HG02885 (cell line): ENCODE measurements at regions not wholly inside any gene's neighbourhood (a gene's known extent, or its start where the extent isn't known, plus 50 kb on each side); places are given as distances from the start of the nearest gene placed in this dataset.

ENCODE experiments used
- ATAC-seq: cut with Tn5 transposase; IDR thresholded peaks from one replicate; pipeline ENCODE4 v1.9.1; 2021; ENCODE audit warnings: mild to moderate bottlenecking; ENCODE audit not compliant: unreplicated experiment, poor library complexity

DNA sequence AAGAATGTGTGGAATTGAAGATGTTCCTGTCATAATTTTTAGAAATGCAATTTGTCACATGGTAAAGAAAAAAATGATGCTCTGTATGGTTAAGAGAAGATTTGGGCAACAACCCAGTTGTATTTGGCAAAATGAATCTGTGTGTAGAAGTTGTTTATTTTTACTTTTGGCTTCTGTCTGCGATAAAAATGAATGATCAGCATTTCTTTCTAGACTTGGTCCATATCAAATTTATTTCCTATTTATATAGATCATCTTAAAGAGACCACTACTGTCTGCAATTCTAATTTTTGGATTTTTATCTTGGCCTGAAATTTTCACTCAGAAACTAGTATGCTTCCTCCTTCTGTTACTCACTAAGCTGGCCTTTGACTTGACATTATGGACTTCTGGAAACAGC, 396.9 kb downstream of the FAM47A start:
- ATAC-seq: no peak

DNA sequence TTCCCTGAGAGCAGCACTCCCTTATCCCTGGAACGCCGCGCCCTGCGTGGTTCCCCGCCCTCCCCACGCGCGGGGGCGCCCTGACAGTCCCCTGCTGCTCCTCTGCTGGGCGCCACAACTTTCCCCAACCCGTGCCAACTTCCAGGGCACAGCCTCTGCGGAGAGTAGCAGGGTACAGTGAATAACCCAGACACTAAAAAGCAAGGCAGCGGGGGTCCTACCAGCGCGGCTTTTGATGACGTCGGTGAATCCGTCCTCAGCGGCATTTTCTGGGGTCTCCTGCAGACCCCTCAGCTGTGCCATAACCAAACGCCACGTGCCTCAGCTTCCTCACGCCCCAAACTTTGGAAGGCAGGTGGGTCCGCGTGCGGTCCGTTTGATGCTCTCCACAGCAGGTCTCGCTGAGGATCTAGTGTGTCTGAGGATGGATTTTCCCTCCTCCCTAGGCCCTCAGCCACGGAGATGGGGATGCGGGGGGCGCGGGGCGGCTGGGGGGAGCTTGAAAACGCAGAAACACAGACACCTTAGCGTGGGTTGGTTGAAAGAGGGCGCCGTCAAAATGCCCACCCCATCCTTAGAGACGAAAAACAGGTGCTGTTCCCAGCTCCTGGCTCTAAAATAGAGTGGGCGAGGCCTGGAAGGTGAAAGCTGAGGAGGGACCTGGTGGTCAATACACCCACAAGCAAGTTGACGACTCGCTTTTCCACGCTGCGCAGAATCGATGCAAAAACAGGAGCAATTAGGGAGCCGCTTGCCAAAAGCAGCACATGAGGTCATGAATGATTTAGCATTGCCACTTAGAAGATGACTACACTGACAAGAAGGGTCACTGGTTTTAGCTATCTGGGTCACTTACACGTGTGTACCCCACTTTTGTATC, 405.6 kb downstream of the FAM47A start:
- no peak for ATAC-seq

DNA sequence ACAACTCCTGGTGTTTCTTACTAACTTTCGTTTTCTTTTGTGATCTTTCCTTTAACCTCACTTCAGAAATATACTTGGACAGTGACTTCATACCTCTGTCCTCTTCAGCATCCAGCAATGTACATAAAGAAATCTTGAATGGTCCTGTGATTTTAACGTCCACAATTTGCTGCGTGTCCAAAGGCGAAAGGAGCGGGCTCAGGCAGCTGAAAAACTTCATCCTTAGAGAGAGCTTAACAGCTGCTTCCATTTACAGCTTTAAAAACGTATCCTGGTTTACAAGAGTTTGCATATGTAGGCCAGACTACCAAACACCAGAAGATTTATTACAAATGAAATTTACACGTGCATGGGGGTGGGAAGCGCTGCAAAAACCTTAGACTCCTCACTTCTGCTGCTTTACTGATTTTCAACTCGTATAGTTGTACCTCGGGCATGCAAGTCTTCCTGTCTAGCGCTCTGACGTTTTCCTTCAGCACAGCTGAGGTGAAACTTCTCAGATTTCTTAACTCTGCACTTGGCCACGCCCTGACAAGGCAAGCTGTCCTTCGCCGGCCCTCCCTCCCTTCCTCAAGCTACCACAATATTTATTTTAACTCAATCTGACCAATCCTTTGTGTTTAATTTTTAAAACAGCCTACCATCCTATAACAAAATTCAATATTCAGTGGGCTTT, 406.4 kb downstream of the FAM47A start:
- ATAC-seq: no peak

DNA sequence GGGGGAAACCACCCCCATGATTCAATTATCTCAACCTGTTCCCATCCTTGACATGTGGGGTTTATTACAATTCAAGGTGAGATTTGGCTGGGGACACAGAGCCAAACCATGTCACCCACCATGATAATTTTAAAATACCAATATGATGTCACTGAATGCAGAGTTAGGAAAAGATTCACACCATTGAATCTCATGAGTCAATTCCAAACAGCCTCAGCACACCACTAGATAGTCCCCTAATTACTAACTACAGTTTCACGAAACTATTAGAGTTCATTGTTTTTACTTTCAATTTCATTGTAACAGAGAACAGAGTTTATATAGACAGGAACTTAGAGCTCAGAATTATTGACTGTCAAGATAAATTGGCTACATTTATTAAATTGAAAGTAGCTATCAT, 410.2 kb downstream of the FAM47A start:
- peak; percentile 72 for ATAC-seq

DNA sequence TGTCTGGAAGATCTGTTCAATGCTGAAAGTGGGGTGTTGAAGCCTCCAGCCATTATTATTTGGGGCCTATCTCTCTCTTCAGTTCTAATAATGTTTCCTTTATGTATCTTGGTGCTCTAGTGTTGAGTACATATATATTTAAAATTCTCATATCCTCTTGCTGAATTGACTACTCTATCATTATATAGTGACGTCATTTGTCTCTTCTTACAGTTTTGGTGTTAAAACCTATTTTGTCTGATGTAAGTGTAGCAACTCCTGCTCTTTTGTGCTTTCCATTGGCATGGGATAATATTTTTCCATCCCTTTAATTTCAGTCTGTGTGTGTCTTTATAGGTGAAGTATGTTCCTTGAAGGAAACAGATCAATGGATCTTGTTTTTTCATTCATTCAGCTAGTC, 446.0 kb downstream of the FAM47A start:
- no peak for ATAC-seq
